B cell (primary cell): ENCODE measurements at regions not wholly inside any gene's neighbourhood (a gene's known extent, or its start where the extent isn't known, plus 50 kb on each side); places are given as distances from the start of the nearest gene placed in this dataset.

Experiments used
- EZH2 ChIP-seq: IDR thresholded peaks from 2 replicates; pipeline ENCODE4 v1.6.1; 2012; ENCODE audit warnings: borderline replicate concordance, low read depth, mild to moderate bottlenecking, moderate library complexity, low read length; ENCODE audit not compliant: insufficient read depth, poor library complexity, severe bottlenecking
- TF ChIP-seq, protein P1 (sequence below): fragments of 200-600 bp; IDR thresholded peaks from one replicate; pipeline ENCODE4 v1.8.0; 2022; ENCODE audit warnings: antibody characterized with exemption, mild to moderate bottlenecking

DNA sequence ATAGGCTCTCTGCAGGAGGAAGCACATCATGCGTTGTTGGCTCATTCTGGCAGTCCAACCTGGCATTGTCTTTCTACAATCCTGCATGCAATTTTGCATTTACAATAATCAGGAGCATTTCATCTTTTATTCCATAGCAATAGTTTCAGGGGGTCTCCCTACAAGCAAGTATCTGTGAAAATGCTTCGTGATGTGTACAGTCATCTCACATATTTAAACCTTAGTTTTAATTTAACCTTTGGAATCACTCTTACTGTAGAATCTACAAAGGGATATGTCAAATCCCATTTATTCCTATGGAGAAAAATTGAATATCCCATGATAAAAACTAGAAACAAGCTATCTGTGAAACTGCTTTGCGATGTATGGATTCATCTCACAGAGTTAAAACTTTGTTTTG is 112.0 kb upstream of the WSB1 start:
- TF ChIP-seq, protein P1, sequence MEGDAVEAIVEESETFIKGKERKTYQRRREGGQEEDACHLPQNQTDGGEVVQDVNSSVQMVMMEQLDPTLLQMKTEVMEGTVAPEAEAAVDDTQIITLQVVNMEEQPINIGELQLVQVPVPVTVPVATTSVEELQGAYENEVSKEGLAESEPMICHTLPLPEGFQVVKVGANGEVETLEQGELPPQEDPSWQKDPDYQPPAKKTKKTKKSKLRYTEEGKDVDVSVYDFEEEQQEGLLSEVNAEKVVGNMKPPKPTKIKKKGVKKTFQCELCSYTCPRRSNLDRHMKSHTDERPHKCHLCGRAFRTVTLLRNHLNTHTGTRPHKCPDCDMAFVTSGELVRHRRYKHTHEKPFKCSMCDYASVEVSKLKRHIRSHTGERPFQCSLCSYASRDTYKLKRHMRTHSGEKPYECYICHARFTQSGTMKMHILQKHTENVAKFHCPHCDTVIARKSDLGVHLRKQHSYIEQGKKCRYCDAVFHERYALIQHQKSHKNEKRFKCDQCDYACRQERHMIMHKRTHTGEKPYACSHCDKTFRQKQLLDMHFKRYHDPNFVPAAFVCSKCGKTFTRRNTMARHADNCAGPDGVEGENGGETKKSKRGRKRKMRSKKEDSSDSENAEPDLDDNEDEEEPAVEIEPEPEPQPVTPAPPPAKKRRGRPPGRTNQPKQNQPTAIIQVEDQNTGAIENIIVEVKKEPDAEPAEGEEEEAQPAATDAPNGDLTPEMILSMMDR = no peak
- no peak for TF ChIP-seq EZH2
